ENCODE measurements at regions not wholly inside any gene's neighbourhood (a gene's known extent, or its start where the extent isn't known, plus 50 kb on each side); places are given as distances from the start of the nearest gene placed in this dataset.
"Not testable (repeated sequence)": the region's sequence is repeated elsewhere in the genome, so short reads cannot be mapped to it uniquely, and the experiment has no call there.

DNA sequence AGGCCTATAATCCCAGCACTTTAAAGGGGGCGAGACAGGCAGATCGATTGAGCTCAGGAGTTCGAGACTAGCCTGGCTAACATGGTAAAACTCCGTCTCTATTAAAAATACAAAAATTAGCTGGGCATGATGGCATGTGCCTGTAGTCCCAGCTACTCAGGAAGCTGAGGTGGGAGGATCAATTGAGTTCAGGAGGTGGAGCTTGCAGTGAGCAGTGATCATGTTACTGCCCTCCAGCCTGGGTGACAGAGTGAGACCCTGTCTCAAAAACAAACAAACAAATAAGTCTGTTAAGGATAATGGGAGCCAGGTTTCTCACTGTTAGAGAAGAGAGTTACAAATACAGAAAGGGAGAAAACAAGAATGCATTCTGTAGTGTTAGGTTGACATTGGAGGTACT, 148.7 kb upstream of the PLD5 start:
- TF ChIP-seq POLR2A (IDR thresholded peaks at IDR 0.05) = not testable (repeated sequence)
- TF ChIP-seq, protein P1, sequence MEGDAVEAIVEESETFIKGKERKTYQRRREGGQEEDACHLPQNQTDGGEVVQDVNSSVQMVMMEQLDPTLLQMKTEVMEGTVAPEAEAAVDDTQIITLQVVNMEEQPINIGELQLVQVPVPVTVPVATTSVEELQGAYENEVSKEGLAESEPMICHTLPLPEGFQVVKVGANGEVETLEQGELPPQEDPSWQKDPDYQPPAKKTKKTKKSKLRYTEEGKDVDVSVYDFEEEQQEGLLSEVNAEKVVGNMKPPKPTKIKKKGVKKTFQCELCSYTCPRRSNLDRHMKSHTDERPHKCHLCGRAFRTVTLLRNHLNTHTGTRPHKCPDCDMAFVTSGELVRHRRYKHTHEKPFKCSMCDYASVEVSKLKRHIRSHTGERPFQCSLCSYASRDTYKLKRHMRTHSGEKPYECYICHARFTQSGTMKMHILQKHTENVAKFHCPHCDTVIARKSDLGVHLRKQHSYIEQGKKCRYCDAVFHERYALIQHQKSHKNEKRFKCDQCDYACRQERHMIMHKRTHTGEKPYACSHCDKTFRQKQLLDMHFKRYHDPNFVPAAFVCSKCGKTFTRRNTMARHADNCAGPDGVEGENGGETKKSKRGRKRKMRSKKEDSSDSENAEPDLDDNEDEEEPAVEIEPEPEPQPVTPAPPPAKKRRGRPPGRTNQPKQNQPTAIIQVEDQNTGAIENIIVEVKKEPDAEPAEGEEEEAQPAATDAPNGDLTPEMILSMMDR (IDR thresholded peaks at IDR 0.05) = not testable (repeated sequence)

All from Peyer's patch (tissue), 4 donors.